Caco-2 (cell line): ENCODE measurements at regions not wholly inside any gene's neighbourhood (a gene's known extent, or its start where the extent isn't known, plus 50 kb on each side); places are given as distances from the start of the nearest gene placed in this dataset.
A peak's percentile ranks its signal among the peaks of the same experiment; 100 is the strongest.

Experiments
- BruUV-seq: library from RNA; stranded (reverse); fragments of 400-500 nt; replicated peaks from 2 replicates; lab custom pipeline; 2021; lab: Mats Ljungman, UMichigan
- CTCF ChIA-PET: fragments of 300-600 bp; sonication (Branson Sonifier 250); formaldehyde crosslinking; loops from one replicate; lab custom pipeline; 2022; ENCODE audit warnings: antibody characterized with exemption; lab: Charles Lee
- POLR2A ChIA-PET: fragments of 300-600 bp; sonication (Branson Sonifier 250); formaldehyde crosslinking; loops from one replicate; lab custom pipeline; 2022; ENCODE audit warnings: antibody characterized with exemption; lab: Charles Lee
- DNase-seq, 2 experiments: peaks; one replicate each; pipeline versions ENCODE4 v3.0.0 to v3.0.0-alpha.2; 2020 to 2022
- H3K27me3 ChIP-seq: replicated peaks from 2 replicates; pipeline ENCODE4 v1.6.0; 2011; ENCODE audit warnings: low read length; ENCODE audit not compliant: control insufficient read depth, insufficient read depth
- H3K36me3 ChIP-seq: 2 replicates; pipeline ENCODE4 v1.5.1; 2011; ENCODE audit warnings: low read length; ENCODE audit not compliant: control insufficient read depth, insufficient read depth
- H3K4me1 ChIP-seq: fragments of 250-450 bp; sonication (Bioruptor Pico); 2 replicates; pipeline ENCODE4 v1.5.1; 2020; ENCODE audit warnings: mild to moderate bottlenecking
- H3K4me3 ChIP-seq: 2 replicates; pipeline ENCODE4 v1.5.1; 2011; ENCODE audit warnings: low read depth, mild to moderate bottlenecking, control low read depth, low read length
- H3K9me3 ChIP-seq: fragments of 250-450 bp; sonication (Bioruptor Pico); 2 replicates; pipeline ENCODE4 v1.5.1; 2020; ENCODE audit warnings: mild to moderate bottlenecking, moderate library complexity
- H3K27ac Mint-ChIP-seq: one replicate; pipeline ENCODE4 v1.8.0; 2022; ENCODE audit warnings: mixed read lengths; ENCODE audit not compliant: unreplicated experiment
- H3K27me3 Mint-ChIP-seq: one replicate; pipeline ENCODE4 v1.8.0; 2022; ENCODE audit warnings: mixed read lengths; ENCODE audit not compliant: insufficient read depth, unreplicated experiment
- H3K36me3 Mint-ChIP-seq: one replicate; pipeline ENCODE4 v1.8.0; 2022; ENCODE audit warnings: mild to moderate bottlenecking, mixed read lengths; ENCODE audit not compliant: insufficient read depth, unreplicated experiment
- H3K4me1 Mint-ChIP-seq: one replicate; pipeline ENCODE4 v1.8.0; 2022; ENCODE audit warnings: low read depth, mixed read lengths; ENCODE audit not compliant: unreplicated experiment
- H3K4me3 Mint-ChIP-seq: one replicate; pipeline ENCODE4 v1.8.0; 2022; ENCODE audit warnings: mild to moderate bottlenecking, moderate library complexity, mixed read lengths; ENCODE audit not compliant: unreplicated experiment
- H3K9me3 Mint-ChIP-seq: one replicate; pipeline ENCODE4 v1.8.0; 2022; ENCODE audit warnings: mixed read lengths; ENCODE audit not compliant: unreplicated experiment
- CTCF ChIP-seq, 2 experiments: fragments of 200-600 bp in 1 of 2; IDR thresholded peaks; 1 replicate in 1 of 2; 2 replicates in 1 of 2; pipeline versions ENCODE4 v1.5.1 to v1.8.0; 2011 to 2022; ENCODE audit warnings: antibody characterized with exemption in 1 of 2, control low read depth in 1 of 2, inconsistent platforms in 1 of 2, low read depth in 1 of 2, low read length in 1 of 2, mild to moderate bottlenecking in 1 of 2, moderate library complexity in 1 of 2; ENCODE audit not compliant: insufficient read depth in 1 of 2, severe bottlenecking in 1 of 2, unreplicated experiment in 1 of 2
- intact Hi-C: fragments of 100-400 bp; cut with micrococcal nuclease; formaldehyde crosslinking; loops from one replicate; pipeline ENCODE4 v1.10.0; 2022; ENCODE audit not compliant: unreplicated experiment

- TF ChIP-seq CTCF (IDR thresholded peaks at IDR 0.05; ENCODE audit: insufficient read depth in 1 of 2, low read depth in 1 of 2, low read length in 1 of 2, severe bottlenecking in 1 of 2, unreplicated experiment in 1 of 2), result no peak
- H3K9me3 ChIP-seq, result no peaks in the 10 kb centered on the region
- ChIA-PET POLR2A (no interaction called here), CTCF (no interaction called here)
- peak in 1 of 2 experiments; percentile 3 for DNase-seq
- Mint-ChIP-seq H3K4me1 (no peaks in the 10 kb centered on the region), H3K36me3 (no peaks in the 10 kb centered on the region), H3K27me3 (peaks cover 5% of the 10 kb centered on the region), H3K27ac (no peak overlapping the region), H3K9me3 (peaks cover 4% of the 10 kb centered on the region), H3K4me3 (no peak overlapping the region)
- no peaks in the 10 kb centered on the region for H3K27me3 ChIP-seq
- no peak overlapping the region for H3K4me3 ChIP-seq
- no peaks in the 10 kb centered on the region for H3K36me3 ChIP-seq
- no TSS peak for BruUV-seq
- no peaks in the 10 kb centered on the region for H3K4me1 ChIP-seq
- intact Hi-C loops, result no loop called here
These were observed 208.9 kb upstream of the C1orf174 start for GRCh38 chr1:4108758-4109627.

GRCh38 chr1:4109628-4109940 lies 209.5 kb upstream of the C1orf174 start:
- no TSS peak for BruUV-seq

GRCh38 chr1:4110888-4111287 lies 210.8 kb upstream of the C1orf174 start:
- H3K36me3 Mint-ChIP-seq, result no peaks in the 10 kb centered on the region
- DNase-seq, result peak in 1 of 2 experiments; percentile 10
- no peak for TF ChIP-seq CTCF (IDR thresholded peaks at IDR 0.05; ENCODE audit: insufficient read depth in 1 of 2, low read depth in 1 of 2, low read length in 1 of 2, severe bottlenecking in 1 of 2, unreplicated experiment in 1 of 2)
- no peaks in the 10 kb centered on the region for H3K27me3 ChIP-seq
- H3K4me3 ChIP-seq, result no peak overlapping the region
- no peaks in the 10 kb centered on the region; the same call in 1 of the 2 replicates for H3K9me3 ChIP-seq
- peaks cover 5% of the 10 kb centered on the region for H3K27me3 Mint-ChIP-seq
- ChIA-PET CTCF (no interaction called here), POLR2A (no interaction called here)
- peaks cover 10% of the 10 kb centered on the region for H3K9me3 Mint-ChIP-seq
- no TSS peak for BruUV-seq
- H3K4me1 Mint-ChIP-seq, result no peaks in the 10 kb centered on the region
- H3K4me3 Mint-ChIP-seq, result no peak overlapping the region
- no peaks in the 10 kb centered on the region for H3K36me3 ChIP-seq
- H3K4me1 ChIP-seq, result no peaks in the 10 kb centered on the region
- intact Hi-C loops, result no loop called here
- no peak overlapping the region for H3K27ac Mint-ChIP-seq

More at GRCh38 chr1:4109628-4109940, 209.5 kb upstream of the C1orf174 start:
- H3K9me3 Mint-ChIP-seq, result peaks cover 10% of the 10 kb centered on the region
- intact Hi-C loops, result no loop called here
- H3K9me3 ChIP-seq, result no peaks in the 10 kb centered on the region; the same call in 1 of the 2 replicates
- DNase-seq, result peak in 1 of 2 experiments; percentile 7
- H3K4me1 Mint-ChIP-seq, result no peaks in the 10 kb centered on the region
- ChIA-PET POLR2A (no interaction called here), CTCF (no interaction called here)
- no peak overlapping the region for H3K4me3 ChIP-seq
- TF ChIP-seq CTCF (IDR thresholded peaks at IDR 0.05; ENCODE audit: insufficient read depth in 1 of 2, low read depth in 1 of 2, low read length in 1 of 2, severe bottlenecking in 1 of 2, unreplicated experiment in 1 of 2), result no peak
- H3K36me3 Mint-ChIP-seq, result no peaks in the 10 kb centered on the region
- peaks cover 5% of the 10 kb centered on the region for H3K27me3 Mint-ChIP-seq
- H3K36me3 ChIP-seq, result no peaks in the 10 kb centered on the region
- no peak overlapping the region for H3K27ac Mint-ChIP-seq
- no peak overlapping the region for H3K4me3 Mint-ChIP-seq
- H3K4me1 ChIP-seq, result no peaks in the 10 kb centered on the region
- H3K27me3 ChIP-seq, result no peaks in the 10 kb centered on the region
